K562 (cell line): ENCODE measurements at regions not wholly inside any gene's neighbourhood (a gene's known extent, or its start where the extent isn't known, plus 50 kb on each side); places are given as distances from the start of the nearest gene placed in this dataset.

Experiments
- ATAC-seq: fragments of 200-7000 bp; cut with Tn5 transposase; 3 replicates; pipeline ENCODE4 v1.9.1; 2020; ENCODE audit warnings: moderate library complexity
- BruUV-seq: library from RNA; stranded (reverse); fragments of 400-500 nt; replicated peaks from 2 replicates; lab custom pipeline; 2021; lab: Mats Ljungman, UMichigan
- CTCF ChIA-PET: fragments of 300-600 bp; formaldehyde crosslinking; extraction: SDS; loops from one replicate; lab custom pipeline; 2021; ENCODE audit warnings: low intra/inter-chr PET ratio; lab: Yijun Ruan, JAX
- POLR2A ChIA-PET: fragments of 300-600, 350-650 bp; sonication (Branson Sonifier 250); formaldehyde crosslinking; extraction: SDS; loops from one replicate; lab custom pipeline; 2021; ENCODE audit warnings: antibody characterized with exemption, inconsistent platforms; lab: Yijun Ruan, JAX
- DNase-seq, 4 experiments: peaks; one replicate each; pipeline versions ENCODE4 v3.0.0 to v3.0.0-alpha.2; 2011 to 2018; ENCODE audit warnings: low spot score in 3 of 4, mixed read lengths in 3 of 4; ENCODE audit errors: extremely low read depth in 1 of 4
- FAIRE-seq: peaks from 2 replicates; lab custom pipeline; 2011; peaks lifted over from hg19 to GRCh38; lab: Jason Lieb, UNC
- H2AFZ ChIP-seq: 2 replicates; pipeline ENCODE4 v1.6.0; 2011; ENCODE audit warnings: low read depth, low read length, control low read depth, inconsistent platforms
- H3K27ac ChIP-seq: fragments of 200-600 bp; 3 replicates; pipeline ENCODE4 v1.8.0; 2011; ENCODE audit warnings: low read depth, mild to moderate bottlenecking, control low read depth, inconsistent platforms, low read length, moderate library complexity, mixed read lengths; ENCODE audit errors: extremely low read depth
- H3K27me3 ChIP-seq, 2 experiments: fragments of 300-600 bp in 1 of 2; 2 replicates in 1 of 2; 3 replicates in 1 of 2; pipeline versions ENCODE4 v1.6.0 to v1.8.0; 2011; ENCODE audit warnings: inconsistent platforms in 2 of 2, low read length in 2 of 2, mild to moderate bottlenecking in 1 of 2, mixed read lengths in 1 of 2, moderate library complexity in 1 of 2; ENCODE audit not compliant: control insufficient read depth in 2 of 2, insufficient read depth in 2 of 2
- H3K36me3 ChIP-seq: fragments of 300-600 bp; 3 replicates; pipeline ENCODE4 v1.8.0; 2011; ENCODE audit warnings: mild to moderate bottlenecking, low read length, inconsistent platforms; ENCODE audit not compliant: control insufficient read depth, insufficient read depth
- H3K4me1 ChIP-seq, 2 experiments: fragments of 200-600 bp in 1 of 2; replicated peaks in 1 of 2; 2 replicates in 1 of 2; 3 replicates in 1 of 2; pipeline versions ENCODE4 v1.5.1 to v1.8.0; 2011; ENCODE audit warnings: inconsistent platforms in 2 of 2, low read length in 2 of 2, mild to moderate bottlenecking in 1 of 2, mixed read lengths in 1 of 2, moderate library complexity in 1 of 2; ENCODE audit not compliant: control insufficient read depth in 2 of 2, insufficient read depth in 2 of 2
- H3K4me2 ChIP-seq: 2 replicates; pipeline ENCODE4 v1.6.1; 2011; ENCODE audit warnings: low read length, control low read depth, inconsistent platforms, mixed read lengths; ENCODE audit not compliant: insufficient read depth
- H3K4me3 ChIP-seq: fragments of 200-600 bp; sonication (generic), shearing (Covaris generic); 2 replicates; pipeline ENCODE4 v1.5.1; 2016; ENCODE audit warnings: control low read depth, inconsistent platforms
- H3K79me2 ChIP-seq: fragments of 200-600 bp; 3 replicates; pipeline ENCODE4 v1.8.0; 2011; ENCODE audit warnings: low read length, inconsistent platforms; ENCODE audit not compliant: control insufficient read depth, insufficient read depth
- H3K9ac ChIP-seq, 2 experiments: 2 replicates each; pipeline versions ENCODE4 v1.6.0 to v1.6.1; 2011; ENCODE audit warnings: low read depth in 2 of 2, low read length in 2 of 2, control low read depth in 1 of 2, inconsistent platforms in 1 of 2, mild to moderate bottlenecking in 1 of 2, mixed read lengths in 1 of 2; ENCODE audit not compliant: insufficient read depth in 1 of 2
- H3K9me1 ChIP-seq: one replicate; pipeline ENCODE4 v1.6.0; 2011; ENCODE audit warnings: inconsistent platforms, mild to moderate bottlenecking, low read length, moderate library complexity; ENCODE audit not compliant: control insufficient read depth, insufficient read depth
- H3K9me3 ChIP-seq: replicated peaks from 2 replicates; pipeline ENCODE4 v1.5.1; 2011; ENCODE audit warnings: low read depth, low read length, inconsistent platforms; ENCODE audit not compliant: control insufficient read depth, insufficient read depth
- H4K20me1 ChIP-seq: replicated peaks from 2 replicates; pipeline ENCODE4 v1.6.1; 2011; ENCODE audit warnings: low read length, inconsistent platforms, mixed read lengths; ENCODE audit not compliant: control insufficient read depth, insufficient read depth
- BMI1 ChIP-seq: fragments of 150-350 bp; IDR thresholded peaks from 2 replicates; pipeline ENCODE4 v1.6.1; 2014; ENCODE audit warnings: low read length
- CTCF ChIP-seq, 3 experiments: IDR thresholded peaks in 2 of 3; conservative IDR thresholded peaks in 1 of 3; 2 replicates each; pipeline ENCODE4 v1.5.1; 2011 to 2012; ENCODE audit warnings: low read length in 3 of 3, mild to moderate bottlenecking in 3 of 3, control low read depth in 2 of 3, improper control_type of control experiment in 1 of 3, inconsistent platforms in 1 of 3, low read depth in 1 of 3, mixed read lengths in 1 of 3, moderate library complexity in 1 of 3; ENCODE audit not compliant: insufficient read depth in 2 of 3
- DMBX1 ChIP-seq: fragments of 250-450 bp; sonication (Bioruptor Pico); IDR thresholded peaks from 2 replicates; pipeline ENCODE4 v1.8.0; 2022; ENCODE audit warnings: inconsistent platforms, mild to moderate bottlenecking, moderate library complexity, borderline replicate concordance
- EGR1 ChIP-seq: fragments of 450-650 bp; conservative IDR thresholded peaks from 2 replicates; pipeline ENCODE4 v1.6.1; 2017; ENCODE audit warnings: mild to moderate bottlenecking
- HNRNPLL ChIP-seq: fragments of 200-400 bp; formaldehyde crosslinking; IDR thresholded peaks from 2 replicates; pipeline ENCODE4 v1.6.1; 2017; ENCODE audit warnings: low read length, low read depth, mild to moderate bottlenecking; ENCODE audit not compliant: poor library complexity, severe bottlenecking
- JUNB ChIP-seq: fragments of 450-650 bp; formaldehyde crosslinking; conservative IDR thresholded peaks from 2 replicates; pipeline ENCODE4 v1.4.0; 2020; ENCODE audit warnings: mild to moderate bottlenecking
- KAT8 ChIP-seq: fragments of 450-650 bp; IDR thresholded peaks from 2 replicates; pipeline ENCODE4 v1.6.1; 2016; ENCODE audit warnings: low read depth, mild to moderate bottlenecking
- KDM2B ChIP-seq: fragments of 250-450 bp; sonication (Bioruptor Pico); IDR thresholded peaks from 2 replicates; pipeline ENCODE4 v1.8.0; 2021; ENCODE audit warnings: mild to moderate bottlenecking, moderate library complexity
- KLF16 ChIP-seq: IDR thresholded peaks from 2 replicates; pipeline ENCODE4 v1.6.1; 2016; ENCODE audit warnings: antibody characterized with exemption
- KLF6 ChIP-seq: fragments of 250-450 bp; sonication (Bioruptor Pico); IDR thresholded peaks from 2 replicates; pipeline ENCODE4 v1.4.0; 2020; ENCODE audit warnings: mild to moderate bottlenecking, moderate library complexity, borderline replicate concordance
- MTA3 ChIP-seq: fragments of 450-650 bp; formaldehyde crosslinking; IDR thresholded peaks from 2 replicates; pipeline ENCODE4 v1.6.1; 2017; ENCODE audit warnings: mild to moderate bottlenecking, borderline replicate concordance
- PHF21A ChIP-seq: fragments of 450-650 bp; IDR thresholded peaks from 2 replicates; pipeline ENCODE4 v1.6.1; 2017; ENCODE audit warnings: low read depth, borderline replicate concordance
- TAF15 ChIP-seq: fragments of 200-400 bp; formaldehyde crosslinking; IDR thresholded peaks from 2 replicates; pipeline ENCODE4 v1.6.1; 2017; ENCODE audit warnings: mild to moderate bottlenecking, low read depth, low read length, moderate library complexity
- TSC22D4 ChIP-seq: fragments of 450-650 bp; IDR thresholded peaks from 2 replicates; pipeline ENCODE4 v1.6.1; 2016; ENCODE audit warnings: missing genetic modification characterization, missing biosample characterization, control low read depth
- ZKSCAN8 ChIP-seq: fragments of 200-800 bp; sonication (Bioruptor generic); IDR thresholded peaks from 2 replicates; pipeline ENCODE4 v1.6.1; 2016; ENCODE audit warnings: missing genetic modification characterization, missing compliant biosample characterization
- ZNF507 ChIP-seq: conservative IDR thresholded peaks from 2 replicates; pipeline ENCODE4 v1.6.1; 2017; ENCODE audit warnings: missing genetic modification characterization, missing compliant biosample characterization
- WGBS: fragments of 100-300 bp; shearing (Covaris generic); methylation state at CpG from one replicate; pipeline ENCODE4 v1.1.6; 2016; ENCODE audit warnings: low coverage, mixed read lengths; ENCODE audit not compliant: insufficient coverage; ENCODE audit errors: missing lambda C conversion rate; 5-methylcytosine and 5-hydroxymethylcytosine counted together
- in situ Hi-C: fragments of 300-500 bp; cut with MboI; formaldehyde crosslinking; loops from 4 replicates; pipeline ENCODE4 v1.15.0; 2018; ENCODE audit warnings: inconsistent platforms, mixed read lengths
- intact Hi-C: fragments of 100-400 bp; cut with micrococcal nuclease; formaldehyde crosslinking; loops from 2 replicates; pipeline ENCODE4 v1.14.2; 2022
- TF ChIP-seq, protein P1 (sequence below): fragments of 450-650 bp; formaldehyde crosslinking; IDR thresholded peaks from 2 replicates; pipeline ENCODE4 v1.4.0; 2020; ENCODE audit warnings: mild to moderate bottlenecking, moderate library complexity
- TF ChIP-seq, protein P2 (sequence below): fragments of 250-450 bp; sonication (Bioruptor Pico); IDR thresholded peaks from 2 replicates; pipeline ENCODE4 v1.9.0; 2021; ENCODE audit warnings: mild to moderate bottlenecking, inconsistent platforms

DNA sequence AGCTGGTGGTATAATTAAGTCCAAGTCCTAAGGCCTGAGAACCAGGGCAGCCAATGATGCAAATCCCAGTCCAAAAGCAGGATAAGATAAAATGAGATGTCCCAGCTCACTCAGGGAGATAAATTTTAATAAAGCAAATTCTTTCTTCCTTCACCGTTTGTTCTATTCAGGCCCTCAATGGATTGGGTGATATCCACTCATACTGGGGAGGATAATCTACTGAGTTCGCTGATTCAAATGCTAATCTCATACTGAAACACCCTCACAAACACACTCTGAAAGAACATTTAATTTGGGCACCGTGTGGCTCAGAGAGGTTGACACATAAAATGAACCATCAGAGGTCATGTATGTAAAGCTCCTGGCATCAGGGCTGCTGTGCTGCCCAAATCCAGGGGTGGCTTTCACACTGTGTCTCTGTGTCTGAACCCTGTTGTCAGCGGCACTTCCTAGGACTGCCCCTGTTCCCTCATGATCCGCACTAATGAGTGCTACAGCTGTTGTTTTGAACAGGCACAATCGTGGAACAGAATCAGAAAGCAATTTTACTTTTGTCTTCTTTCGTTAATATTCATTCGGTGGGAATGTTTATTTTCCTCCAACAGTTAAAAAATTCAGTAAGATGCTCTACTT, 428.5 kb upstream of the FBXO33 start:
- Histone ChIP-seq H3K4me3 (no peak overlapping the region), H3K27ac (no peak overlapping the region), H3K9me3 (no peaks in the 10 kb centered on the region), H3K4me1 (no peaks in the 10 kb centered on the region), H2AFZ (no peak overlapping the region), H3K9ac (no peak overlapping the region), H4K20me1 (no peaks in the 10 kb centered on the region), H3K27me3 (no peaks in the 10 kb centered on the region), H3K36me3 (no peaks in the 10 kb centered on the region), H3K4me2 (no peak overlapping the region), H3K79me2 (no peaks in the 10 kb centered on the region), H3K9me1 (no peaks in the 10 kb centered on the region)
- no peak for TF ChIP-seq ZKSCAN8
- no peak for TF ChIP-seq KDM2B
- TF ChIP-seq CTCF (IDR thresholded peaks at IDR 0.05 in 2 of 3, conservative IDR thresholded peaks at IDR 0.05 in 1 of 3; ENCODE audit: insufficient read depth in 2 of 3, low read depth in 1 of 3, low read length in 3 of 3) = no peak
- no peak for TF ChIP-seq ZNF507 (tag)
- TF ChIP-seq TSC22D4 (tag) = no peak
- no peak for TF ChIP-seq EGR1
- no peak for TF ChIP-seq PHF21A
- TF ChIP-seq, protein P1, sequence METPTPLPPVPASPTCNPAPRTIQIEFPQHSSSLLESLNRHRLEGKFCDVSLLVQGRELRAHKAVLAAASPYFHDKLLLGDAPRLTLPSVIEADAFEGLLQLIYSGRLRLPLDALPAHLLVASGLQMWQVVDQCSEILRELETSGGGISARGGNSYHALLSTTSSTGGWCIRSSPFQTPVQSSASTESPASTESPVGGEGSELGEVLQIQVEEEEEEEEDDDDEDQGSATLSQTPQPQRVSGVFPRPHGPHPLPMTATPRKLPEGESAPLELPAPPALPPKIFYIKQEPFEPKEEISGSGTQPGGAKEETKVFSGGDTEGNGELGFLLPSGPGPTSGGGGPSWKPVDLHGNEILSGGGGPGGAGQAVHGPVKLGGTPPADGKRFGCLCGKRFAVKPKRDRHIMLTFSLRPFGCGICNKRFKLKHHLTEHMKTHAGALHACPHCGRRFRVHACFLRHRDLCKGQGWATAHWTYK = no peak
- no peak for TF ChIP-seq KAT8
- no peak for TF ChIP-seq TAF15
- TF ChIP-seq KLF6 = no peak
- no peak for TF ChIP-seq DMBX1 (CRISPR knock-in tag)
- TF ChIP-seq HNRNPLL = no peak
- TF ChIP-seq KLF16 = no peak
- TF ChIP-seq MTA3 = no peak
- no peak for TF ChIP-seq JUNB (CRISPR knock-in tag)
- no peak for TF ChIP-seq BMI1
- TF ChIP-seq, protein P2, sequence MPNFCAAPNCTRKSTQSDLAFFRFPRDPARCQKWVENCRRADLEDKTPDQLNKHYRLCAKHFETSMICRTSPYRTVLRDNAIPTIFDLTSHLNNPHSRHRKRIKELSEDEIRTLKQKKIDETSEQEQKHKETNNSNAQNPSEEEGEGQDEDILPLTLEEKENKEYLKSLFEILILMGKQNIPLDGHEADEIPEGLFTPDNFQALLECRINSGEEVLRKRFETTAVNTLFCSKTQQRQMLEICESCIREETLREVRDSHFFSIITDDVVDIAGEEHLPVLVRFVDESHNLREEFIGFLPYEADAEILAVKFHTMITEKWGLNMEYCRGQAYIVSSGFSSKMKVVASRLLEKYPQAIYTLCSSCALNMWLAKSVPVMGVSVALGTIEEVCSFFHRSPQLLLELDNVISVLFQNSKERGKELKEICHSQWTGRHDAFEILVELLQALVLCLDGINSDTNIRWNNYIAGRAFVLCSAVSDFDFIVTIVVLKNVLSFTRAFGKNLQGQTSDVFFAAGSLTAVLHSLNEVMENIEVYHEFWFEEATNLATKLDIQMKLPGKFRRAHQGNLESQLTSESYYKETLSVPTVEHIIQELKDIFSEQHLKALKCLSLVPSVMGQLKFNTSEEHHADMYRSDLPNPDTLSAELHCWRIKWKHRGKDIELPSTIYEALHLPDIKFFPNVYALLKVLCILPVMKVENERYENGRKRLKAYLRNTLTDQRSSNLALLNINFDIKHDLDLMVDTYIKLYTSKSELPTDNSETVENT (CRISPR knock-in tag) = no peak
- intact Hi-C loops (no loop called here), in situ Hi-C loops (no loop called here)
- no peak for ATAC-seq
- WGBS = 2% methylated on average over 6 of the region's 8 CpGs
- DNase-seq = no peak
- ChIA-PET POLR2A (no interaction called here), CTCF (no interaction called here)
- FAIRE-seq = no peak
- BruUV-seq = no TSS peak
